Loucy (cell line): ENCODE measurements at regions not wholly inside any gene's neighbourhood (a gene's known extent, or its start where the extent isn't known, plus 50 kb on each side); places are given as distances from the start of the nearest gene placed in this dataset.

ENCODE experiments used
- H2AFZ ChIP-seq: fragments of 200-600 bp; sonication (generic); 2 replicates; pipeline ENCODE4 v1.6.0; 2016; ENCODE audit warnings: antibody characterized with exemption, mild to moderate bottlenecking, low read length, moderate library complexity
- H3F3A ChIP-seq: fragments of 200-600 bp; 2 replicates; pipeline ENCODE4 v1.6.0; 2016; ENCODE audit warnings: antibody characterized with exemption, low read depth, mild to moderate bottlenecking
- H3K27me3 ChIP-seq: fragments of 200-600 bp; sonication (generic); 2 replicates; pipeline ENCODE4 v1.6.1; 2014; ENCODE audit warnings: low read length, mild to moderate bottlenecking; ENCODE audit not compliant: insufficient read depth, poor library complexity, severe bottlenecking
- H3K36me3 ChIP-seq: fragments of 200-600 bp; sonication (generic); 2 replicates; pipeline ENCODE4 v1.6.1; 2016; ENCODE audit warnings: low read length; ENCODE audit not compliant: insufficient read depth
- H3K4me1 ChIP-seq: fragments of 200-600 bp; sonication (generic); 2 replicates; pipeline ENCODE4 v1.5.1; 2014; ENCODE audit warnings: low read length, mild to moderate bottlenecking; ENCODE audit not compliant: insufficient read depth, poor library complexity, severe bottlenecking
- H3K4me2 ChIP-seq: fragments of 200-600 bp; sonication (generic); 2 replicates; pipeline ENCODE4 v1.6.0; 2014; ENCODE audit warnings: antibody characterized with exemption, low read length, low read depth, mild to moderate bottlenecking; ENCODE audit not compliant: poor library complexity, severe bottlenecking
- H3K4me3 ChIP-seq: fragments of 200-600 bp; sonication (generic); 2 replicates; pipeline ENCODE4 v1.5.1; 2014; ENCODE audit warnings: low read length, mild to moderate bottlenecking, mixed read lengths; ENCODE audit not compliant: poor library complexity, severe bottlenecking
- H3K79me2 ChIP-seq: fragments of 200-600 bp; sonication (generic); 2 replicates; pipeline ENCODE4 v1.6.1; 2014; ENCODE audit warnings: low read length; ENCODE audit not compliant: insufficient read depth
- H3K9ac ChIP-seq: fragments of 200-600 bp; sonication (generic); 2 replicates; pipeline ENCODE4 v1.6.0; 2014; ENCODE audit warnings: mild to moderate bottlenecking, low read depth, low read length, moderate library complexity; ENCODE audit not compliant: poor library complexity, severe bottlenecking
- H3K9me2 ChIP-seq: fragments of 200-600 bp; sonication (generic); replicated peaks from 2 replicates; pipeline ENCODE4 v1.6.1; 2016; ENCODE audit warnings: low read depth, low read length, mixed read lengths
- H3K9me3 ChIP-seq: fragments of 200-600 bp; sonication (generic); 2 replicates; pipeline ENCODE4 v1.6.1; 2014; ENCODE audit warnings: mild to moderate bottlenecking, antibody characterized with exemption, low read length, low read depth; ENCODE audit not compliant: insufficient read depth
- H4K20me1 ChIP-seq: fragments of 200-600 bp; sonication (generic); 2 replicates; pipeline ENCODE4 v1.6.0; 2014; ENCODE audit warnings: antibody characterized with exemption, low read length, mild to moderate bottlenecking; ENCODE audit not compliant: insufficient read depth, poor library complexity, severe bottlenecking
- EZH2phosphoT487 ChIP-seq: fragments of 200-600 bp; IDR thresholded peaks from 2 replicates; pipeline ENCODE4 v1.6.1; 2018; ENCODE audit warnings: antibody characterized with exemption, mild to moderate bottlenecking, moderate library complexity, borderline replicate concordance
- TF ChIP-seq, protein P1 (sequence below): fragments of 200-600 bp; sonication (generic); conservative IDR thresholded peaks from 2 replicates; pipeline ENCODE4 v1.5.1; 2014; ENCODE audit warnings: mild to moderate bottlenecking, antibody characterized with exemption, low read length

DNA sequence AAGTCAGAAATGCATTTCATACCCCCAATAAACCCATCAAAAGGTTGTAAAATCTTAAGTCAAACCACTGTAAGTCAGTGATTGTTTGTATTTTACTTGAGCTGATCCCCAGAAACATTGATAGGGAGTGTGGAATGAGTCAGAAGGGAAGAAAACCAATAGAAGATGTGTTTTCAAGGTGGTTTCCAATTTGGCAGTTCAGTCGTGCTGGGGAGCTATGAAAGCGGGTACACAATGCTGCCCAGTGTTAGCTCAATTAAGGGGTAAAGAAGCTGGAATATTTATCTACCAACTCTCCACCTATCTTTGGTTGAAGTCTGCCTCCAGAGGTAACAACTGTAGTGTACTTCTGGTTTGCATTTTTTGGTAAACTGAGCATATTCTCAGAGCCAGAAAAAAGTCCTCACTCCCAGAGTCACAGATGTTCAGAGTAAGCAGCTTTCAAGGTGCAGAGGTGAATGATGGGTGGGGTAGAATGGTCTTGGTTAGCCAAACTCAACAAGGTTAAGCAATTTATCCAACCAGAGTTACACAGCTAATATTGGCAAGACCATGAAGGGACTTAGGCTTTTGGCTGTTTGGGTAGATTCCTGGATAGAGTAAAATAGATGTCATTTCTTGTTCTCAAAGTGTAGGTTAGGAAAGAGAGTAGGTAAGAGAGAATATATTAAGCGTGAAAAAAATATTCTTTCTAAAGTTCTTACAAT is 202.9 kb upstream of the ADGRL2 start:
- Histone ChIP-seq H3K4me3 (no peak overlapping the region), H3K36me3 (no peaks in the 10 kb centered on the region), H2AFZ (no peak overlapping the region), H3K4me1 (no peaks in the 10 kb centered on the region), H3K4me2 (no peak overlapping the region), H3K9ac (no peak overlapping the region), H3F3A (no peaks in the 10 kb centered on the region), H3K9me3 (no peaks in the 10 kb centered on the region), H3K27me3 (no peaks in the 10 kb centered on the region), H4K20me1 (no peaks in the 10 kb centered on the region), H3K9me2 (no peaks in the 10 kb centered on the region), H3K79me2 (no peaks in the 10 kb centered on the region)
- TF ChIP-seq EZH2phosphoT487: no peak
- TF ChIP-seq, protein P1, sequence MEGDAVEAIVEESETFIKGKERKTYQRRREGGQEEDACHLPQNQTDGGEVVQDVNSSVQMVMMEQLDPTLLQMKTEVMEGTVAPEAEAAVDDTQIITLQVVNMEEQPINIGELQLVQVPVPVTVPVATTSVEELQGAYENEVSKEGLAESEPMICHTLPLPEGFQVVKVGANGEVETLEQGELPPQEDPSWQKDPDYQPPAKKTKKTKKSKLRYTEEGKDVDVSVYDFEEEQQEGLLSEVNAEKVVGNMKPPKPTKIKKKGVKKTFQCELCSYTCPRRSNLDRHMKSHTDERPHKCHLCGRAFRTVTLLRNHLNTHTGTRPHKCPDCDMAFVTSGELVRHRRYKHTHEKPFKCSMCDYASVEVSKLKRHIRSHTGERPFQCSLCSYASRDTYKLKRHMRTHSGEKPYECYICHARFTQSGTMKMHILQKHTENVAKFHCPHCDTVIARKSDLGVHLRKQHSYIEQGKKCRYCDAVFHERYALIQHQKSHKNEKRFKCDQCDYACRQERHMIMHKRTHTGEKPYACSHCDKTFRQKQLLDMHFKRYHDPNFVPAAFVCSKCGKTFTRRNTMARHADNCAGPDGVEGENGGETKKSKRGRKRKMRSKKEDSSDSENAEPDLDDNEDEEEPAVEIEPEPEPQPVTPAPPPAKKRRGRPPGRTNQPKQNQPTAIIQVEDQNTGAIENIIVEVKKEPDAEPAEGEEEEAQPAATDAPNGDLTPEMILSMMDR: no peak

DNA sequence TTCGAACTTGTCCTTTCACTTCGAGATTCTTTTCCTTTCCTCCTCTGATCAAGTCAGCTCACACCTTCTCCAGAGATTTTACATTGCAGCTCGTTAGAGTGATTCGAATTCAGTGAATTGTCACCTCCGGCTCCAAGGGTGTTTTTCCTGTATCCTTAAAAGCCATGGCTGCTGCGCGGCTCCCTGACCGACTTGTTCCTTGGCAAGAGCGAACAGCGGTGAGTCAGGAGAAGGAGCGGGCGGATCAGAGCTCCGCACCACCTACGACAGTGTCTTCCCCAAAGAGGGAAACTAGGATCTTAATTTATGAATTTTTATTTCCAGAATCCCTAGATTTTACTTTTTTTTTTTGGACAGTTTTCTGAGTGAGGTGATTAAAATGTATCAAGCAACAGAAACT is 204.4 kb upstream of the ADGRL2 start:
- no peak for TF ChIP-seq EZH2phosphoT487
- TF ChIP-seq, protein P1: no peak
- H3K36me3 ChIP-seq: no peaks in the 10 kb centered on the region
- H3F3A ChIP-seq: no peaks in the 10 kb centered on the region
- H3K4me2 ChIP-seq: no peak overlapping the region
- H3K9ac ChIP-seq: no peak overlapping the region
- H4K20me1 ChIP-seq: no peaks in the 10 kb centered on the region
- no peaks in the 10 kb centered on the region for H3K27me3 ChIP-seq
- no peaks in the 10 kb centered on the region for H3K79me2 ChIP-seq
- H3K4me3 ChIP-seq: no peak overlapping the region
- no peak overlapping the region for H2AFZ ChIP-seq
- H3K9me3 ChIP-seq: no peaks in the 10 kb centered on the region
- no peaks in the 10 kb centered on the region for H3K4me1 ChIP-seq
- no peaks in the 10 kb centered on the region for H3K9me2 ChIP-seq

DNA sequence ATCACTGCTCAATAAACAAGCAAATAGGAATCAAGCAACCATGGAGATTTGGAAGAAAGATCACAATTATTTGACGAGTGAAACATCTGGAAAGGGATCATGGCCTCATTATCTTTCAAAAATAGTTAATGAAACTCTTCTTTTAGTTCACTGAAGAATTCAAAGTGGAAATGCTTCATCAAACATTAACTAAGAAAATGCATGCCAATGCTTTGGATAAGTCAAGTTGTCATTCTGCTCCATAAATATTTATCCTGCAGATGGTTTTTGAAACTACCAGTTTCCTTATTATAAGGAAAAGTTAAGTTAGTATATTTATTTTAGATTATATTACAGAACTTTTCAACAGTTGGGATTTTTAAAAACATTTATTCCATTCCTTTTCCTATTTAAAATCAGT is 206.5 kb upstream of the ADGRL2 start:
- H2AFZ ChIP-seq: no peak overlapping the region
- no peaks in the 10 kb centered on the region for H3K9me3 ChIP-seq
- H3K9ac ChIP-seq: no peak overlapping the region
- no peak for TF ChIP-seq EZH2phosphoT487
- TF ChIP-seq, protein P1: no peak
- H3K4me3 ChIP-seq: no peak overlapping the region
- H3K4me1 ChIP-seq: no peaks in the 10 kb centered on the region
- no peaks in the 10 kb centered on the region for H3K27me3 ChIP-seq
- H3K36me3 ChIP-seq: no peaks in the 10 kb centered on the region
- H4K20me1 ChIP-seq: no peaks in the 10 kb centered on the region
- H3F3A ChIP-seq: no peaks in the 10 kb centered on the region
- H3K79me2 ChIP-seq: no peaks in the 10 kb centered on the region
- H3K9me2 ChIP-seq: no peaks in the 10 kb centered on the region
- no peak overlapping the region for H3K4me2 ChIP-seq
